CD14-positive monocyte (primary cell): ENCODE measurements at regions not wholly inside any gene's neighbourhood (a gene's known extent, or its start where the extent isn't known, plus 50 kb on each side); places are given as distances from the start of the nearest gene placed in this dataset.
"Not testable (repeated sequence)": the region's sequence is repeated elsewhere in the genome, so short reads cannot be mapped to it uniquely, and the experiment has no call there.

Experiments
- DNase-seq, 3 donors: peaks; one replicate each; pipeline ENCODE4 v3.0.0-alpha.2; 2011 to 2022
- H2AFZ ChIP-seq: 2 replicates; pipeline ENCODE4 v1.6.0; 2012; ENCODE audit warnings: mild to moderate bottlenecking, low read depth, low read length, inconsistent platforms; ENCODE audit not compliant: insufficient read depth, poor library complexity, severe bottlenecking
- H3K27ac ChIP-seq, 2 donors: 1 replicate in 1 of 2; 2 replicates in 1 of 2; pipeline ENCODE4 v1.5.1; 2012 to 2013; ENCODE audit warnings: low read length in 2 of 2, control low read depth in 1 of 2, inconsistent platforms in 1 of 2, low read depth in 1 of 2, mild to moderate bottlenecking in 1 of 2
- H3K27me3 ChIP-seq, 2 donors: one replicate each; pipeline versions ENCODE4 v1.6.0 to v1.6.1; 2011 to 2013; ENCODE audit warnings: low read length in 2 of 2; ENCODE audit not compliant: control insufficient read depth in 2 of 2, insufficient read depth in 2 of 2
- H3K36me3 ChIP-seq, 2 donors: replicated peaks in 1 of 2; 1 replicate in 1 of 2; 2 replicates in 1 of 2; pipeline versions ENCODE4 v1.5.1 to v1.6.1; 2012 to 2013; ENCODE audit warnings: low read length in 2 of 2, control low read depth in 1 of 2, inconsistent platforms in 1 of 2, mild to moderate bottlenecking in 1 of 2; ENCODE audit not compliant: insufficient read depth in 2 of 2, control insufficient read depth in 1 of 2
- H3K4me1 ChIP-seq, 2 donors: 1 replicate in 1 of 2; 2 replicates in 1 of 2; pipeline versions ENCODE4 v1.5.1 to v1.6.1; 2012 to 2013; ENCODE audit warnings: low read length in 2 of 2, control low read depth in 1 of 2, inconsistent platforms in 1 of 2, mild to moderate bottlenecking in 1 of 2, moderate library complexity in 1 of 2; ENCODE audit not compliant: insufficient read depth in 2 of 2, control insufficient read depth in 1 of 2
- H3K4me2 ChIP-seq: replicated peaks from 2 replicates; pipeline ENCODE3; 2012; ENCODE audit warnings: low read length, moderate library complexity, mild to moderate bottlenecking; ENCODE audit not compliant: poor library complexity, severe bottlenecking; ENCODE audit errors: extremely low read depth
- H3K4me3 ChIP-seq, 3 experiments: fragments of 200-600 bp in 1 of 3; sonication (generic) in 1 of 3; replicated peaks in 1 of 3; 1 replicate in 2 of 3; 2 replicates in 1 of 3; pipeline ENCODE4 v1.5.1; 2011 to 2013; ENCODE audit warnings: low read length in 3 of 3, mild to moderate bottlenecking in 3 of 3, control low read depth in 2 of 3, low read depth in 2 of 3, inconsistent platforms in 1 of 3, moderate library complexity in 1 of 3
- H3K79me2 ChIP-seq: 2 replicates; pipeline ENCODE4 v1.6.0; 2012; ENCODE audit warnings: mild to moderate bottlenecking, control low read depth, inconsistent platforms, low read length, moderate library complexity; ENCODE audit not compliant: insufficient read depth
- H3K9ac ChIP-seq: 2 replicates; pipeline ENCODE4 v1.6.0; 2017; ENCODE audit warnings: low read length, mild to moderate bottlenecking; ENCODE audit not compliant: insufficient read depth, poor library complexity, severe bottlenecking
- H3K9me3 ChIP-seq, 2 donors: replicated peaks in 1 of 2; 1 replicate in 1 of 2; 2 replicates in 1 of 2; pipeline versions ENCODE4 v1.5.1 to v1.6.1; 2012 to 2013; ENCODE audit warnings: low read length in 2 of 2, control low read depth in 1 of 2; ENCODE audit not compliant: control insufficient read depth in 1 of 2, insufficient read depth in 1 of 2
- H4K20me1 ChIP-seq: 2 replicates; pipeline ENCODE4 v1.6.0; 2012; ENCODE audit warnings: mild to moderate bottlenecking, low read length, control low read depth, moderate library complexity; ENCODE audit not compliant: insufficient read depth
- H3K27ac Mint-ChIP-seq, 7 donors: one replicate each; pipeline ENCODE4 v1.8.0; 2020; ENCODE audit warnings: mild to moderate bottlenecking in 7 of 7, mixed read lengths in 7 of 7, moderate library complexity in 6 of 7, inconsistent platforms in 2 of 7
- H3K27me3 Mint-ChIP-seq, 3 donors: one replicate each; pipeline ENCODE4 v1.8.0; 2021 to 2022; ENCODE audit warnings: low read depth in 3 of 3, mild to moderate bottlenecking in 3 of 3, mixed read lengths in 3 of 3, moderate library complexity in 3 of 3, inconsistent platforms in 1 of 3
- H3K36me3 Mint-ChIP-seq, 2 donors: one replicate each; pipeline ENCODE4 v1.8.0; 2020; ENCODE audit warnings: mixed read lengths in 2 of 2, inconsistent platforms in 1 of 2, mild to moderate bottlenecking in 1 of 2
- H3K4me1 Mint-ChIP-seq: one replicate; pipeline ENCODE4 v1.8.0; 2020; ENCODE audit warnings: mild to moderate bottlenecking, mixed read lengths
- H3K4me3 Mint-ChIP-seq, 2 donors: one replicate each; pipeline ENCODE4 v1.8.0; 2020; ENCODE audit warnings: mild to moderate bottlenecking in 2 of 2, mixed read lengths in 2 of 2, moderate library complexity in 1 of 2
- H3K9me3 Mint-ChIP-seq, 7 donors: one replicate each; pipeline ENCODE4 v1.8.0; 2020 to 2022; ENCODE audit warnings: mixed read lengths in 7 of 7, mild to moderate bottlenecking in 6 of 7, moderate library complexity in 6 of 7, inconsistent platforms in 2 of 7
- CTCF ChIP-seq: fragments of 200-600 bp; IDR thresholded peaks from one replicate; pipeline ENCODE4 v1.8.0; 2022; ENCODE audit warnings: antibody characterized with exemption, mild to moderate bottlenecking
- WGBS: methylation state at CpG from one replicate; pipeline ENCODE4 v1.1.5; 2013; ENCODE audit warnings: missing lambda C conversion rate; ENCODE audit not compliant: insufficient coverage; 5-methylcytosine and 5-hydroxymethylcytosine counted together
- intact Hi-C, 2 donors: fragments of 100-400 bp; cut with micrococcal nuclease; formaldehyde crosslinking; loops; one replicate each; pipeline versions ENCODE4 v1.15.0 to v1.15.1; 2023

GRCh38 chr4:155042014-155042413, 166.4 kb upstream of the NPY2R start:
- Histone ChIP-seq H3K79me2 (no peaks in the 10 kb centered on the region), H3K9me3 (no peaks in the 10 kb centered on the region), H2AFZ (no peak overlapping the region), H3K27ac (no peak overlapping the region), H4K20me1 (no peaks in the 10 kb centered on the region), H3K4me3 (no peak overlapping the region), H3K4me1 (no peaks in the 10 kb centered on the region), H3K4me2 (no peak overlapping the region), H3K27me3 (no peaks in the 10 kb centered on the region), H3K36me3 (no peaks in the 10 kb centered on the region), H3K9ac (no peak overlapping the region)
- no peak for DNase-seq
- no peaks in the 10 kb centered on the region for H3K36me3 Mint-ChIP-seq
- peaks cover 0 to 10% (median 0%) of the 10 kb centered on the region in 7 donors for H3K9me3 Mint-ChIP-seq
- H3K4me3 Mint-ChIP-seq: no peak overlapping the region
- no peak for TF ChIP-seq CTCF
- peaks cover 0 to 3% (median 0%) of the 10 kb centered on the region in 3 donors for H3K27me3 Mint-ChIP-seq
- no CpG with 5 or more reads among the region's 2 CpGs for WGBS
- no peak overlapping the region for H3K27ac Mint-ChIP-seq
- intact Hi-C loops: no loop called here
- no peaks in the 10 kb centered on the region for H3K4me1 Mint-ChIP-seq

- H3K9me3 Mint-ChIP-seq, DNase-seq, H3K9me3 ChIP-seq, H3K4me3 ChIP-seq, H3K4me1 ChIP-seq, H4K20me1 ChIP-seq, H3K27ac ChIP-seq, H3K27ac Mint-ChIP-seq, H3K4me3 Mint-ChIP-seq, H2AFZ ChIP-seq, H3K9ac ChIP-seq, H3K4me1 Mint-ChIP-seq, H3K79me2 ChIP-seq, H3K27me3 Mint-ChIP-seq, intact Hi-C loops, H3K36me3 ChIP-seq, H3K4me2 ChIP-seq, H3K27me3 ChIP-seq, H3K36me3 Mint-ChIP-seq: not testable (repeated sequence)
- 98% methylated on average over 12 of the region's 22 CpGs for WGBS
Measured at GRCh38 chr4:155044251-155044650, 164.2 kb upstream of the NPY2R start.
